Lung (tissue), 11 donors: ENCODE measurements at regions not wholly inside any gene's neighbourhood (a gene's known extent, or its start where the extent isn't known, plus 50 kb on each side); places are given as distances from the start of the nearest gene placed in this dataset.
A peak's percentile ranks its signal among the peaks of the same experiment; 100 is the strongest.

Experiments used
- ATAC-seq: fragments of 200-7000 bp; cut with Tn5 transposase; one replicate; pipeline ENCODE4 v1.9.1; 2020; ENCODE audit warnings: moderate number of reproducible peaks; ENCODE audit not compliant: insufficient read depth, low FRiP score
- DNase-seq, 3 donors: peaks; one replicate each; pipeline ENCODE4 v3.0.0-alpha.2; 2013 to 2017
- H3K27ac ChIP-seq, 2 donors: one replicate each; pipeline ENCODE4 v1.5.1; 2013; ENCODE audit warnings: mild to moderate bottlenecking in 2 of 2, moderate library complexity in 2 of 2, control low read depth in 1 of 2, inconsistent platforms in 1 of 2, low read depth in 1 of 2, low read length in 1 of 2
- H3K27me3 ChIP-seq, 3 donors: one replicate each; pipeline ENCODE4 v1.5.1; 2013; ENCODE audit warnings: low read length in 2 of 3; ENCODE audit not compliant: control insufficient read depth in 3 of 3, insufficient read depth in 3 of 3
- H3K36me3 ChIP-seq, 4 donors: one replicate each; pipeline ENCODE4 v1.5.1; 2013; ENCODE audit warnings: low read length in 4 of 4, mild to moderate bottlenecking in 1 of 4, moderate library complexity in 1 of 4; ENCODE audit not compliant: control insufficient read depth in 4 of 4, insufficient read depth in 4 of 4
- H3K4me1 ChIP-seq, 5 donors: one replicate each; pipeline ENCODE4 v1.5.1; 2013; ENCODE audit warnings: low read length in 5 of 5, mild to moderate bottlenecking in 2 of 5, moderate library complexity in 1 of 5; ENCODE audit not compliant: control insufficient read depth in 5 of 5, insufficient read depth in 5 of 5
- H3K4me3 ChIP-seq: one replicate; pipeline ENCODE4 v1.5.1; 2013; ENCODE audit warnings: mild to moderate bottlenecking, control low read depth, moderate library complexity
- H3K9ac ChIP-seq, 2 donors: one replicate each; pipeline ENCODE4 v1.5.1; 2013; ENCODE audit warnings: low read length in 2 of 2, control low read depth in 1 of 2; ENCODE audit not compliant: insufficient read depth in 1 of 2
- H3K9me3 ChIP-seq, 4 donors: one replicate each; pipeline ENCODE4 v1.5.1; 2013; ENCODE audit warnings: low read length in 3 of 4, mild to moderate bottlenecking in 1 of 4, moderate library complexity in 1 of 4; ENCODE audit not compliant: control insufficient read depth in 4 of 4, insufficient read depth in 3 of 4
- WGBS, 2 donors: extraction: QIAGEN DNeasy Blood & Tissue Kit; methylation state at CpG; one replicate each; pipeline ENCODE4 v1.1.7; 2013; 5-methylcytosine and 5-hydroxymethylcytosine counted together
- TF ChIP-seq, protein P1 (sequence below): IDR thresholded peaks from 2 replicates; pipeline ENCODE4 v1.5.1; 2012; ENCODE audit warnings: mild to moderate bottlenecking; ENCODE audit errors: control extremely low read depth, extremely low read depth
- donor health status: control.
- donor health status: control.
- donor health status: Bipolar disorder and iron deficiency.
- donor health status: healthy.
- donor health status: DM: yes; HTN: yes; CAD: no.

GRCh38 chr20:39503902-39504709 lies 542.0 kb downstream of the DHX35 start:
- H3K36me3 ChIP-seq: no peaks in the 10 kb centered on the region
- peak in 2 of 3 donors; percentile 22 to 24 for DNase-seq

DNA sequence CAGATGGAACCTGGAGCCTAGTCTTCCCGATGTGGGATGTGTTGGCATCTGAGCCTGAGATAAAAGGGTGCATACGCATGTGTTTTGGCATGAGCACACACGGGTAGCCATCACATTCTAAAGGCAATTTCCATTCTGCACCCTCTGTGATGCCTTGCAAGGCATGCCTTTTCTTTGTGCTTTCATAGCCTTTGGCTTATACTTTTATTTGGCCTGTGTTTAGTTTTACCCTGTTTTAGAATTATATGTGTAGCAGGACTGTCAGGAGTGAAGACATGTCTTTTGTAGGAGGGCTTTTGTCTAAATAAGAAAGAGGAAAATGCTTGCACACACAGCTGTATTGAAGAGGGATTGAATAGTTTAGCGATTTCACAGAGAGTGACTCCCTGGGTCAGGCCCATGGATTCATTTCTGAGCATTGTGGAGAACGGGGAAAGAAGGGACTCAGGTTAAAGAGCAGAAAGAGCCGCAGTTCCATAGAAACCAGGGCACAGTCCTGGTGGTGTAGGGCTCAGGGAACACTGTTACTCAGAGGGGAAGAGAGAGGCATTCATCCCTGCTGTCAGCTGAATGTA lies 530.2 kb downstream of the DHX35 start:
- Histone ChIP-seq H3K4me1 (no peaks in the 10 kb centered on the region), H3K9me3 (peaks cover 0 to 3% (median under 1%) of the 10 kb centered on the region in 4 donors), H3K9ac (no peak overlapping the region), H3K27me3 (no peaks in the 10 kb centered on the region), H3K36me3 (no peaks in the 10 kb centered on the region), H3K27ac (no peak overlapping the region), H3K4me3 (no peak overlapping the region)
- no peak for ATAC-seq
- TF ChIP-seq, protein P1, sequence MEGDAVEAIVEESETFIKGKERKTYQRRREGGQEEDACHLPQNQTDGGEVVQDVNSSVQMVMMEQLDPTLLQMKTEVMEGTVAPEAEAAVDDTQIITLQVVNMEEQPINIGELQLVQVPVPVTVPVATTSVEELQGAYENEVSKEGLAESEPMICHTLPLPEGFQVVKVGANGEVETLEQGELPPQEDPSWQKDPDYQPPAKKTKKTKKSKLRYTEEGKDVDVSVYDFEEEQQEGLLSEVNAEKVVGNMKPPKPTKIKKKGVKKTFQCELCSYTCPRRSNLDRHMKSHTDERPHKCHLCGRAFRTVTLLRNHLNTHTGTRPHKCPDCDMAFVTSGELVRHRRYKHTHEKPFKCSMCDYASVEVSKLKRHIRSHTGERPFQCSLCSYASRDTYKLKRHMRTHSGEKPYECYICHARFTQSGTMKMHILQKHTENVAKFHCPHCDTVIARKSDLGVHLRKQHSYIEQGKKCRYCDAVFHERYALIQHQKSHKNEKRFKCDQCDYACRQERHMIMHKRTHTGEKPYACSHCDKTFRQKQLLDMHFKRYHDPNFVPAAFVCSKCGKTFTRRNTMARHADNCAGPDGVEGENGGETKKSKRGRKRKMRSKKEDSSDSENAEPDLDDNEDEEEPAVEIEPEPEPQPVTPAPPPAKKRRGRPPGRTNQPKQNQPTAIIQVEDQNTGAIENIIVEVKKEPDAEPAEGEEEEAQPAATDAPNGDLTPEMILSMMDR: no peak
- DNase-seq: no peak
- WGBS, 2 donors: 83 to 90% methylated on average over 6 of the region's 6 CpGs

More at GRCh38 chr20:39503902-39504709, 542.0 kb downstream of the DHX35 start:
- Histone ChIP-seq H3K27ac (no peak overlapping the region), H3K9me3 (no peaks in the 10 kb centered on the region), H3K9ac (no peak overlapping the region), H3K27me3 (no peaks in the 10 kb centered on the region), H3K4me1 (no peaks in the 10 kb centered on the region), H3K4me3 (no peak overlapping the region)
- ATAC-seq: no peak
- 67 to 68% methylated on average over 4 of the region's 4 CpGs for WGBS, 2 donors
- TF ChIP-seq, protein P1: no peak

- Histone ChIP-seq H3K36me3 (no peaks in the 10 kb centered on the region), H3K4me3 (no peak overlapping the region), H3K4me1 (no peaks in the 10 kb centered on the region), H3K27me3 (no peaks in the 10 kb centered on the region), H3K9ac (no peak overlapping the region), H3K9me3 (peaks cover 0 to 2% (median 0%) of the 10 kb centered on the region in 4 donors), H3K27ac (no peak overlapping the region)
- 87% methylated on average over 1 of the region's 1 CpG for WGBS, 2 donors
- TF ChIP-seq, protein P1: no peak
- DNase-seq: no peak
- ATAC-seq: no peak
These were observed 529.6 kb downstream of the DHX35 start for GRCh38 chr20:39491711-39492110.
